LNCaP clone FGC (cell line): ENCODE measurements at regions not wholly inside any gene's neighbourhood (a gene's known extent, or its start where the extent isn't known, plus 50 kb on each side); places are given as distances from the start of the nearest gene placed in this dataset.

Source experiments
- DNase-seq: peaks from one replicate; pipeline ENCODE4 v3.0.0-alpha.2; 2011; ENCODE audit warnings: low read depth
- H3K4me3 ChIP-seq: 2 replicates; pipeline ENCODE4 v1.5.1; 2011; ENCODE audit warnings: mild to moderate bottlenecking, low read depth, low read length, control low read depth
- TF ChIP-seq, protein P1 (sequence below): IDR thresholded peaks from 2 replicates; pipeline ENCODE4 v1.5.1; 2012; ENCODE audit warnings: mild to moderate bottlenecking; ENCODE audit not compliant: control insufficient read depth, insufficient read depth; ENCODE audit errors: extremely low read depth

DNA sequence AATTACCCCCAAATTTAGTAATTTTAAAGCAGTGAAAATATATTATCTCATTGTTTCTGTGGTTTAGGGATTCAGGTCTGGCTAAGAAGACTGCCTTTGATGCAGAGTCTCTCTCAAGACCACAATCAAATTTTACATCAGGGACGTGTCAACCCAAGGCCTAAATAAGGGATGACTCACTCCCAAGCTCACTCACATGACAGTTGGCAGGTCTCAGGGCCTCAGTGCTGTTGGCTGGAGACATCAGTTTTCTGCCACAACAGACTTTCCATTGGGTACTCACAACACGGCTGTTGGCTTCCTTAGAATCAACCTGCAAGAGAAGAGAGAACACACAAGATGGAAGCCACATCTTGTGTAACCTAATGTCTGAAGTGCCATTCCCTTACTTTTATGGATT lies 377.3 kb downstream of the FAM181B start:
- TF ChIP-seq, protein P1, sequence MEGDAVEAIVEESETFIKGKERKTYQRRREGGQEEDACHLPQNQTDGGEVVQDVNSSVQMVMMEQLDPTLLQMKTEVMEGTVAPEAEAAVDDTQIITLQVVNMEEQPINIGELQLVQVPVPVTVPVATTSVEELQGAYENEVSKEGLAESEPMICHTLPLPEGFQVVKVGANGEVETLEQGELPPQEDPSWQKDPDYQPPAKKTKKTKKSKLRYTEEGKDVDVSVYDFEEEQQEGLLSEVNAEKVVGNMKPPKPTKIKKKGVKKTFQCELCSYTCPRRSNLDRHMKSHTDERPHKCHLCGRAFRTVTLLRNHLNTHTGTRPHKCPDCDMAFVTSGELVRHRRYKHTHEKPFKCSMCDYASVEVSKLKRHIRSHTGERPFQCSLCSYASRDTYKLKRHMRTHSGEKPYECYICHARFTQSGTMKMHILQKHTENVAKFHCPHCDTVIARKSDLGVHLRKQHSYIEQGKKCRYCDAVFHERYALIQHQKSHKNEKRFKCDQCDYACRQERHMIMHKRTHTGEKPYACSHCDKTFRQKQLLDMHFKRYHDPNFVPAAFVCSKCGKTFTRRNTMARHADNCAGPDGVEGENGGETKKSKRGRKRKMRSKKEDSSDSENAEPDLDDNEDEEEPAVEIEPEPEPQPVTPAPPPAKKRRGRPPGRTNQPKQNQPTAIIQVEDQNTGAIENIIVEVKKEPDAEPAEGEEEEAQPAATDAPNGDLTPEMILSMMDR, result no peak
- no peak for DNase-seq

DNA sequence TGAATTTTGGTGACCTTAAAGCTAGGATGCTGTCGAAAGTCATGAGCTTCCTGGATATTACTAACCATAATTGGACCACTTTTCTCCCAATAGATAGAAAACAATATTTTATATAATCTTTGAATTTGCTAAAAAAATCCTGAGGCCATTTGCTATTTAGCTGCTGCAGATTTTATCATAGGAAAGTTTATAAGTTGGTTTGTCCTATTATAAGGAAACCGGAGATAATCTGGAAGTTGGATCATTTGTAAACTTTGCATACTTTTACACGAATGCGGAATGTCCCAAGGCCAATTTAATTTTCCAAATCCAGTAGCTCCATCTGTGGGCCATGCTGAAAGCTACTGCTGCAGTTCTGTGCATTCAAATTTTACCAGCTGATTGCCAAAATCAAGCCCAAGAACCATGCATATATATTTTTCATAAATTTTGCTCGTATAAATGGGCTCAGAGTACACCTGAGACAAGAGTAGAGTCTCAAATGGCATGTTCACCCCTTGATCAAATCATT lies 378.3 kb downstream of the FAM181B start:
- TF ChIP-seq, protein P1, result no peak
- no peak for DNase-seq
- no peak overlapping the region for H3K4me3 ChIP-seq

More for the DNA sequence above, 377.3 kb downstream of the FAM181B start:
- no peak overlapping the region for H3K4me3 ChIP-seq

DNA sequence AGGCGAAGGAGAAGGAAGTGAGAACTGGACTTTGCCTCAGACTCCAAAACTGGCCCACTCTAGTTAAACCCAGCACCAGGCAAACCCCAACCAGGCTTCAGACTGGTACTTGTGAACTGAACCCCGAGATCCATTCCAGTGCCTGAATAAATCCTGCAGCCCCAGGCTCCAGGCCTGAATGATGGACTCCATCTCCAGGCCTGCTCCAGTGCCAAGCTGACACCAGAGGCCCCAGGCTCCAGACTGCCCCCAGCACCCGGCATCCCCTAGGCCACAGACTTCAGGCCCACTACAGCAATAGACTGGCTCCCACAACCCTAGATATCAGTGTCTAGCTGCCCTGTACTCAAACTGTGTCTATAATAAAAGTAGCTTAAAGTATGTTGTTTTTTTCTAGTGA lies 406.8 kb downstream of the FAM181B start:
- H3K4me3 ChIP-seq, result no peak overlapping the region
- DNase-seq, result no peak
- TF ChIP-seq, protein P1, result no peak

DNA sequence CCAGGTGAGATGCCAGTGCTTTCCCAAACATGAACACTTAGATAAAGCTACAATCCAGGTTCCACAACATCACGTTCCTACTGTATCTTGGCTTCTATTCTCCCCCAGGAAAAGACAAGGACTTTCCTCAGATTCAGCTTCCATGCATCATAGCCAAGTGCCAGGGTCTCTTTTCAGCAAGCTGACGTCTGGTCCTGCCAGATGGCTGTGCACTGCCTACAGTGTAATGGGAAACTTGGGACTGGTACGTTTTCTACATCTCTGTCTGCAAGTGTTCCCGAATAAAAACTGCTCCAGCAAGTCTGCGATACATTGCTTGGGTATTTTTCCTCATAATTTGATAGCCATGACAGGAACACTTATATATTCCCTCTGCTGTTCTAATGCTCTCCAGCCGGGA lies 412.5 kb downstream of the FAM181B start:
- no peak for DNase-seq
- no peak overlapping the region for H3K4me3 ChIP-seq
- TF ChIP-seq, protein P1, result no peak

DNA sequence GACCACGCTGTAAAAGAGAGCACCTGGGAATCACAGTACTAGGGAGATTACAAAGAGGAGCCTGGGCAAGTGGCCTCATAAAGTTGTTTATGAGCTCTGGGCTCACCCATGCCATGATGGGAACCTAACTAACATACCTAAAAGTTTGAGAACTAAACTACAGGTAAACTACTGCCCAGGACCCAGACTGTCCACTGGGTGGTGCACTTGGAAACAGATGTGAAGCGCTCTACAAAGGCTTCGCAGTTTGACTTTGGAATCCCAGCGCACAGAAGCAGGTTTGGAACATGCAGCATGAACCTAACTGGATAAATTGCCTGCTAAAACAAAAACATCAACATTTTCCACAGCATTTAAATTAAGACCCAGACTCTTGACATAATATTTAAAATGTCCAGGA lies 418.6 kb downstream of the FAM181B start:
- TF ChIP-seq, protein P1, result peak; percentile 79
- H3K4me3 ChIP-seq, result no peak overlapping the region
- DNase-seq, result peak; percentile 21

DNA sequence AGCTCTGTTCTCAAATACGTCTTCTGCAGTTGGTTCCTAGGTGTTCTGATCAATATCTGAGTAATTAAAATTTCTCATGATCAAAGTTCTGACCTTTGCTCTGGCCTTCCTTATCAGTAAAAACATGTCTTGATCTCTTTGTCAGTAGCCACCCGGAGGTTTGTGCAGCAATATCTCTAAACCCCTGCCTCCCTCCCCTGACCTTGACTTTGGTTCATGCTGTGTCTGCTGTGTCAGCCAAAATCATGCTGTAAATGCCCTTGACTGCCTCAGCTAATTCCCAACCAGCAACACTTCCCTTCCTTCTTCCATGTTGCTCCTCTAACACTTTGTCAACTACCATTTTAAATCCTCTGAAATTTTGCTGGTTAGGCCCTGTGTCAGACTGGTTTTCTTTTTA lies 424.7 kb downstream of the FAM181B start:
- H3K4me3 ChIP-seq, result no peak overlapping the region
- TF ChIP-seq, protein P1, result no peak
- no peak for DNase-seq

DNA sequence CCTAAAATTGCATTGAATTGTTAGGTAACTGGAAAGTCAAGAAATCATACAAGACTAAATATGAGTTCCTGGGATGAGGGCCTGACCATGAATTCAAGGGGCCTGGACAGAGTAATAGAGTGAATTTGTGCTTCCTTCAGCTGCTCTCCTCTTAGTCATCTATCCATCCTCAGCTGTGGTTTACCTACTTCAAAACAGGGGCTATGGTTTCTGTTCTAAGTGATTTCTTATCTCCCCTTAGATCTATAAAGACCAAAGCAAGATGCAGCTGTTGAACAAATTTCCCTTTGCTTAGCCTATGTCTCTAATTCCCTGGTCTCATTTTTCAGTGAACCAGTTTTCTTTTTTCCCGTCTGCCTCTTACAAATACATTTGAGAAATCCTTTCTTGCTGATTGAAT lies 428.5 kb downstream of the FAM181B start:
- no peak overlapping the region for H3K4me3 ChIP-seq
- no peak for DNase-seq
- TF ChIP-seq, protein P1, result no peak
